ENCODE measurements at regions not wholly inside any gene's neighbourhood (a gene's known extent, or its start where the extent isn't known, plus 50 kb on each side); places are given as distances from the start of the nearest gene placed in this dataset.

DNA sequence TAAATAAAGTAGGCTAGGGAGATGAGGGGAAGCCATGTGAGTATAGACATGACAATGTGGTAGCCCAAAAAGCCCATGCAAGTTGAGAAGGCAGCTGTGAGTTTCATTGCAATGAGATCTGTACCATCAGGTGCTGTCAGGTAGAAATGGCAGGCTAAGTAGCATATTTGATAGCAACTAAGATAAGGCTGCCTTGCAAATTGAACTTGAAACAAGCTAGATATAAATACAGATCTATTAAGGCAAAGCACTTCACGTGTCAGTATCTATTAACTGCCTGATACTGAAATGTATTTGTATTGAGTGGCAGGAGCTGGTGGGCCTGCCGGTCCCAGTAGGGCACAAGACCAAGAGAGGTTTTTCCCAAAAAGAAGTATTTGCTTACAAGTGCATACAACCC lies 419.9 kb downstream of the TDRD15 start:
- no peak for TF ChIP-seq POLR2A (IDR thresholded peaks at IDR 0.05)
- TF ChIP-seq, protein P1, sequence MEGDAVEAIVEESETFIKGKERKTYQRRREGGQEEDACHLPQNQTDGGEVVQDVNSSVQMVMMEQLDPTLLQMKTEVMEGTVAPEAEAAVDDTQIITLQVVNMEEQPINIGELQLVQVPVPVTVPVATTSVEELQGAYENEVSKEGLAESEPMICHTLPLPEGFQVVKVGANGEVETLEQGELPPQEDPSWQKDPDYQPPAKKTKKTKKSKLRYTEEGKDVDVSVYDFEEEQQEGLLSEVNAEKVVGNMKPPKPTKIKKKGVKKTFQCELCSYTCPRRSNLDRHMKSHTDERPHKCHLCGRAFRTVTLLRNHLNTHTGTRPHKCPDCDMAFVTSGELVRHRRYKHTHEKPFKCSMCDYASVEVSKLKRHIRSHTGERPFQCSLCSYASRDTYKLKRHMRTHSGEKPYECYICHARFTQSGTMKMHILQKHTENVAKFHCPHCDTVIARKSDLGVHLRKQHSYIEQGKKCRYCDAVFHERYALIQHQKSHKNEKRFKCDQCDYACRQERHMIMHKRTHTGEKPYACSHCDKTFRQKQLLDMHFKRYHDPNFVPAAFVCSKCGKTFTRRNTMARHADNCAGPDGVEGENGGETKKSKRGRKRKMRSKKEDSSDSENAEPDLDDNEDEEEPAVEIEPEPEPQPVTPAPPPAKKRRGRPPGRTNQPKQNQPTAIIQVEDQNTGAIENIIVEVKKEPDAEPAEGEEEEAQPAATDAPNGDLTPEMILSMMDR (IDR thresholded peaks at IDR 0.05): no peak

All from vagina (tissue), 2 donors.